ENCODE measurements at regions not wholly inside any gene's neighbourhood (a gene's known extent, or its start where the extent isn't known, plus 50 kb on each side); places are given as distances from the start of the nearest gene placed in this dataset.
A peak's percentile ranks its signal among the peaks of the same experiment; 100 is the strongest.

GRCh38 chr4:3675251-3676115 lies 90.7 kb upstream of the ADRA2C start:
- no peak overlapping the region for H3K4me3 Mint-ChIP-seq
- peaks cover 0 to 44% (median 31%) of the 10 kb centered on the region in 3 donors for H3K27me3 Mint-ChIP-seq
- H3K27ac Mint-ChIP-seq: no peak overlapping the region
- peaks cover 0 to 7% of the 10 kb centered on the region in 2 donors for H3K36me3 Mint-ChIP-seq
- peaks cover 0 to 21% (median 6%) of the 10 kb centered on the region in 7 donors for H3K9me3 Mint-ChIP-seq
- no peaks in the 10 kb centered on the region for H3K4me1 Mint-ChIP-seq
- DNase-seq (no peak), ATAC-seq (ENCODE audit: low read depth in 2 of 2) (no peak)

DNA sequence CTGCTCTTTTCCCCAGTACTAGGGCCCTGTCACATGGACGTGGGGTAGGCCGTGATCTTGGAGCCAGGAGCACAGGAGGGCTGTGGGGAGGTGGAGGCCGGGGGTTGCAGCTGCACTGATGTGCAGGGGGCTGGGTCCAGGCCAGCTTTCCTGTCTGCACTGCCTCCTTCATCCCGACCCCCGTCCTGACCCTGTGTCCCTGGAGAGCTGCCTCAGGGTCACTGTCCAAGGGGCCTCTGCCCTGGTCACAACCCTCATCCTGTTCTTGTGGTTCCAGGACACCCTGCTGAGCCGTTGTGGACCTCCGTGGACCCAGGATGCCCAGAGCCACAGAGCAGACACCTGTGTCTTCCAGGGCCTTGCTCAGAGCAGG lies 91.7 kb upstream of the ADRA2C start:
- DNase-seq: no peak
- no peak overlapping the region for H3K4me3 Mint-ChIP-seq
- H3K9me3 Mint-ChIP-seq: peaks cover 0 to 27% (median 6%) of the 10 kb centered on the region in 7 donors
- no peaks in the 10 kb centered on the region for H3K4me1 Mint-ChIP-seq
- ATAC-seq (ENCODE audit: low read depth in 2 of 2): no peak
- H3K27me3 Mint-ChIP-seq: peaks cover 0 to 44% (median 31%) of the 10 kb centered on the region in 3 donors
- H3K27ac Mint-ChIP-seq: no peak overlapping the region
- peaks cover 0 to 7% of the 10 kb centered on the region in 2 donors for H3K36me3 Mint-ChIP-seq

DNA sequence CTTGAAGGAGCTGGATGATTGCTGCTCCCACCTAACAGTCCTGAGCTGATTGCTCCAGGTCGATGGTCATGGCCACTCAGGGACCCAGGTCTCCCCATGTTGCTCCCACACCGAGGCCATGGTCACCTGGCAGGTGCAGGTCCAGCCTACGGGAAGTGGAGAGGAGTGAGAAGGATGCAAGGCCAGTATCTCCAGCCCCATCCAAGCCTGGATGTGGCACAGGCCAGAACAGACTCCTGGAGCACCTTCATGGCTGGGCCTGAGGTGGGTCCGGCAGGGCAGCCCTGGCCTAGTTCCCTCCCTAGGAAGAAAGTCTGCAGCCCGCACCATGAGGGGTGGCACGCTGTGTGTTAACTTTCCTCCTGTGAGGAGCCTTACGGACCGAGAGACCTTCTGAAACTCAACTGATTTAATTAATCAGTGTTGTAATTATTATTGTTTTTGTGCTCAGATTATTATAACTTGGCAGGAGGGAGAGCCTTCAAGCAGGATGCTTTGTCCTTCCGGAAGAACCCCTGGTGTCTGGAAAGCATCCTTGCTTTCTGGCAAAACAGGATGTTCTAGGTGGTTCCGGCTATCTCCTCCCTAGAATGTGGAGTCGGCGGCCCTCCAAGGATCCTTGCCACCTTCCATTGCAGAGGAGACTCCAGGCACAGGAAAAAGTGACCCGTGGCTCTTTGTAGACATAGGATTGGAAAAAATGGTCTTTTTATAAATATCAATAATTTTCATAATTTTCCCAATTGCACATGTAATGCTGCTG lies 92.3 kb upstream of the ADRA2C start:
- peaks cover 0 to 7% of the 10 kb centered on the region in 2 donors for H3K36me3 Mint-ChIP-seq
- ATAC-seq (ENCODE audit: low read depth in 2 of 2): no peak
- H3K4me3 Mint-ChIP-seq: no peak overlapping the region
- H3K4me1 Mint-ChIP-seq: no peaks in the 10 kb centered on the region
- no peak overlapping the region for H3K27ac Mint-ChIP-seq
- H3K9me3 Mint-ChIP-seq: peaks cover 0 to 27% (median 6%) of the 10 kb centered on the region in 7 donors
- H3K27me3 Mint-ChIP-seq: peaks cover 0 to 44% (median 28%) of the 10 kb centered on the region in 3 donors
- no peak for DNase-seq

GRCh38 chr4:3673176-3673575 lies 93.0 kb upstream of the ADRA2C start:
- Mint-ChIP-seq H3K9me3 (peaks cover 0 to 25% (median 6%) of the 10 kb centered on the region in 7 donors), H3K4me3 (no peak overlapping the region), H3K27ac (no peak overlapping the region), H3K36me3 (peaks cover 0 to 7% of the 10 kb centered on the region in 2 donors), H3K27me3 (peaks cover 0 to 40% (median 30%) of the 10 kb centered on the region in 3 donors), H3K4me1 (no peaks in the 10 kb centered on the region)
- ATAC-seq (ENCODE audit: low read depth in 2 of 2): no peak
- no peak for DNase-seq

DNA sequence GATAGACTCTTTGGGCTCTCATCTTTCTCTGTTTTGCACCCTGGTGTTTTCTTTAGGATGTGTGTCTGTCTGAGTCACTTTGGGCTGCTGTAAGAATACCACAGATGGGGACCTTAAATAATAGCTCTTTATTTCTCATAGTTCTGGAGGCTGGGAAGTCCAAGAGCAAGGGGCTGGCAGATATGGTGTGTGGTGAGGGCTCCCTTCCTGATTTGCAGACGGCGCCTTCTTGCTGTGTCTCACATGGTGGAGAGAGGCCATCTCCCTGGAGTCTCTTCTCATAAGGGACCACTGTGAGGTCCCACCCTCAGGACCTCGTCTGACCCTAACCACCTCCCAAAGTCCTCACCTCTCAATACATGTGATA lies 93.7 kb upstream of the ADRA2C start:
- Mint-ChIP-seq H3K27ac (no peak overlapping the region), H3K27me3 (peaks cover 5 to 33% (median 32%) of the 10 kb centered on the region in 3 donors), H3K4me3 (peak overlapping the region in 1 of 8 donors; percentile 6), H3K9me3 (peaks cover 5 to 28% (median 11%) of the 10 kb centered on the region in 7 donors), H3K36me3 (peaks cover 0 to 11% of the 10 kb centered on the region in 2 donors), H3K4me1 (no peaks in the 10 kb centered on the region)
- no peak for DNase-seq
- ATAC-seq (ENCODE audit: low read depth in 2 of 2): no peak

GRCh38 chr4:3671571-3672464 lies 94.4 kb upstream of the ADRA2C start:
- Mint-ChIP-seq H3K4me3 (no peak overlapping the region), H3K9me3 (peaks cover 9 to 32% (median 15%) of the 10 kb centered on the region in 7 donors), H3K27ac (no peak overlapping the region), H3K4me1 (no peaks in the 10 kb centered on the region), H3K27me3 (peaks cover 5 to 31% (median 30%) of the 10 kb centered on the region in 3 donors), H3K36me3 (peaks cover 0 to 15% of the 10 kb centered on the region in 2 donors)
- ATAC-seq (ENCODE audit: low read depth in 2 of 2): no peak
- DNase-seq: no peak

DNA sequence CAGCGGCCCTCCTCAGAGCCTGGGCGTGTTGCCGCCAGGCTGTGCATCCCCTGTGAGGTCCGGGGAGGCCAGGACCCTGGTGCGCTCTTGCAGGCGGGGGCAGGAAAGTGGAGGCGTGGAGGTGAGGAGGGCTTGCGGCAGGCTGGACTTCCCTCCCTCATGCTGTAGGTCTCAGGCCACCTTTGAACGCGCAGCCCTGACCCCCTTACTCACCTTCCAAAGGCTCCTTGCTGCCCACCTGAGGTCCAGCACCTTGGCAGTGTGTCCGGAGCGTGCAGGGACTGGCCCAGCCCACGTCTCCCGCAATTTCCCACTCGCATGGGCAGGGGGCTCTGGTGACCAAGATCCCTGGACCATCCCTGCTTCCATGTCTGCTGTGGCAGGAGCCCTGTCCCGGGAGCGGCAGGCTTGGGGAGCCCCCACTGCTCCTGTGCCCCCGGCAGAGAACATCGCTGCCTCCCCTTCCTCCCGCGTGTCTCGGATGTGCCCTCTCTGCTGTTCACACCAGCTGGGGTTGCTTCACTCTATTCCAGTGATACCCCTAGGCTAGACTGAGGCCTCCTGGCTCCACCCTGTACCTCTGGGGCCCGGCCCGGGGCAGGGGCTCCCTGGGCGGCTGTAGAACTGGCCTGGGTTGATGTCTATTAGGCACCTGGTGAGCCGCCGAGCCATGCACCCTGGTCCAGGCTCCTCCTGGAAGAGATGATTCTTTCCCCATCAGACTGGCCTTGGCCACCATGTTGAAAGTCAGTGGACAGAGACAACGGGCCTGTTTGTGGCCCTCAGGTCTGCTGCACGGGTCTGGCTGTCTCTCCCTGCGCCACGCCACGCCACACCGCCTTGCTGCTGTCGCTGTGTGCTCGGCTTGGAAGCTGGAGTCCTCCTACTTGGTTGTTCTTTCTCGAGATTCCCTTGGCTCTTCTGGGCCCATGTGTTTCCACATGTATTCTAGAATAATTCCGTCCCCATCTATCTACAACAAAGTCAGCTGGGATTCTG lies 95.4 kb upstream of the ADRA2C start:
- Mint-ChIP-seq H3K27me3 (peaks cover 5 to 22% (median 20%) of the 10 kb centered on the region in 3 donors), H3K4me3 (no peak overlapping the region), H3K9me3 (peaks cover 9 to 35% (median 17%) of the 10 kb centered on the region in 7 donors), H3K27ac (no peak overlapping the region), H3K36me3 (peaks cover 0 to 15% of the 10 kb centered on the region in 2 donors), H3K4me1 (peaks cover 0 to 4% (median 3%) of the 10 kb centered on the region in 3 donors)
- no peak for DNase-seq
- ATAC-seq (ENCODE audit: low read depth in 2 of 2): no peak

DNA sequence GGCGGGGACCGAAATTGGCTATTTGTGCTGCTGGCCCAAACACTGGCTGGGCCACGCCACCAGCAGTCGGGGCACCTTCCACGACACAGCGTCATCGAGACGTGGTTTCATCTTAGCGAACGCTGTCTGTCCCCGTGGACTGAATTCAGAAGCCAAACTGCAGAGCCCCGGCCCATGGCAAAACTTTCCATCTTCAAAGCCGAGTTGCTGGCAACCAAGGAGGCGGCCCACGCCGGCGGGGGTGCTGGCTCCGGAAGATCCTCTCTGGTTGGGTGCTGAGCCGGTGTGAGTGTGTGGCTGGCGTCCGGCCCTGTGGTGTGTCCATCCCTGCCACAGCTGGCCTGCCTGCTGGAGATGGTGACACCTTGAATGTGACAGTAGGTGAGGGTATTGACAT lies 96.6 kb upstream of the ADRA2C start:
- Mint-ChIP-seq H3K27me3 (peaks cover 8 to 10% (median 9%) of the 10 kb centered on the region in 3 donors), H3K4me3 (no peak overlapping the region), H3K4me1 (peaks cover 0 to 10% (median 6%) of the 10 kb centered on the region in 3 donors), H3K9me3 (peaks cover 9 to 36% (median 20%) of the 10 kb centered on the region in 7 donors), H3K36me3 (peaks cover 0 to 15% of the 10 kb centered on the region in 2 donors), H3K27ac (no peak overlapping the region)
- DNase-seq (no peak), ATAC-seq (ENCODE audit: low read depth in 2 of 2) (no peak)

- Mint-ChIP-seq H3K4me3 (peak overlapping the region in 1 of 8 donors; percentile 42), H3K27ac (no peak overlapping the region), H3K36me3 (peaks cover 0 to 15% of the 10 kb centered on the region in 2 donors), H3K4me1 (peaks cover 0 to 10% (median 6%) of the 10 kb centered on the region in 3 donors), H3K9me3 (peaks cover 9 to 36% (median 20%) of the 10 kb centered on the region in 7 donors), H3K27me3 (peaks cover 9 to 11% (median 10%) of the 10 kb centered on the region in 3 donors)
- ATAC-seq (ENCODE audit: low read depth in 2 of 2): no peak
- DNase-seq: no peak
These were observed 97.2 kb upstream of the ADRA2C start for GRCh38 chr4:3668825-3669552.

- Mint-ChIP-seq H3K27ac (no peak overlapping the region), H3K4me3 (no peak overlapping the region), H3K4me1 (peaks cover 0 to 10% (median 6%) of the 10 kb centered on the region in 3 donors), H3K36me3 (peaks cover 0 to 8% of the 10 kb centered on the region in 2 donors), H3K27me3 (peaks cover 3 to 11% (median 9%) of the 10 kb centered on the region in 3 donors), H3K9me3 (peaks cover 5 to 27% (median 13%) of the 10 kb centered on the region in 7 donors)
- ATAC-seq (ENCODE audit: low read depth in 2 of 2) (no peak), DNase-seq (no peak)
These were observed 98.9 kb upstream of the ADRA2C start for GRCh38 chr4:3667258-3667657.

DNA sequence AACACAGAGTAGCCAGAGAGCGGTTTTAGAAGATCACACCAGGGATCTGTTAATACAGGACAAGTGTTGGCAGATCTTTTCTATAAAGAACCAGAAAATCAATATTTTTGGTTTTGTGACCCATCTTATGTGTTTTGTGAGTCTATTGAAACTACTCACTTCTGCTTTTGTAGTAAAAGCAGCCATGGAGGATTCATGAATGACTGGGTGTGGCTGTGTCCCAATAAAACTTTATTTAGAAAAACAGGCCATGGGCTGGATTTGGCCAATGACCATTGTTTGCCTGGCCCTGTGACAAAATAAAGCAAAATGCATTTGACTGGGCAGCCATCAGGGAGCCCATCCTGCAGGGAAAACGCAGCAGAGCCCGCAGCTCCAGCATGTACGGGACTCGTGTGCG lies 99.9 kb upstream of the ADRA2C start:
- ATAC-seq (ENCODE audit: low read depth in 2 of 2) (no peak), DNase-seq (no peak)
- H3K4me3 Mint-ChIP-seq: peak overlapping the region in 1 of 8 donors; percentile 20
- H3K4me1 Mint-ChIP-seq: peaks cover 0 to 10% (median 6%) of the 10 kb centered on the region in 3 donors
- H3K36me3 Mint-ChIP-seq: peaks cover 0 to 8% of the 10 kb centered on the region in 2 donors
- H3K9me3 Mint-ChIP-seq: peaks cover 5 to 22% (median 13%) of the 10 kb centered on the region in 7 donors
- no peak overlapping the region for H3K27ac Mint-ChIP-seq
- H3K27me3 Mint-ChIP-seq: peaks cover 0 to 15% (median 9%) of the 10 kb centered on the region in 3 donors
